ENCODE measurements at regions not wholly inside any gene's neighbourhood (a gene's known extent, or its start where the extent isn't known, plus 50 kb on each side); places are given as distances from the start of the nearest gene placed in this dataset.
A peak's percentile ranks its signal among the peaks of the same experiment; 100 is the strongest.
"Not testable (repeated sequence)": the region's sequence is repeated elsewhere in the genome, so short reads cannot be mapped to it uniquely, and the experiment has no call there.

GRCh38 chr3:154834831-154835230 is 245.3 kb upstream of the MME start:
- DNase-seq (ENCODE audit: low spot score), result not testable (repeated sequence)

- no peak for DNase-seq (ENCODE audit: low spot score)
Measured at GRCh38 chr3:154829929-154830328, 250.2 kb upstream of the MME start.

- DNase-seq (ENCODE audit: low spot score), result no peak
Measured at GRCh38 chr3:154819491-154819890, 260.6 kb upstream of the MME start.

- no peak for DNase-seq (ENCODE audit: low spot score)
Measured at GRCh38 chr3:154818676-154819255, 261.4 kb upstream of the MME start.

- not testable (repeated sequence) for DNase-seq (ENCODE audit: low spot score)
Measured at GRCh38 chr3:154810017-154810416, 270.1 kb upstream of the MME start.

- no peak for DNase-seq (ENCODE audit: low spot score)
Measured at GRCh38 chr3:154801729-154802128, 278.4 kb upstream of the MME start.

- no peak for DNase-seq (ENCODE audit: low spot score)
Measured at GRCh38 chr3:154799800-154800199, 280.3 kb upstream of the MME start.

GRCh38 chr3:154795582-154795981 is 284.5 kb upstream of the MME start:
- peak; percentile 88 for DNase-seq (ENCODE audit: low spot score)

GRCh38 chr3:154794814-154795445 is 285.2 kb upstream of the MME start:
- no peak for DNase-seq (ENCODE audit: low spot score)

GRCh38 chr3:154794391-154794790 is 285.7 kb upstream of the MME start:
- DNase-seq (ENCODE audit: low spot score), result no peak

- no peak for DNase-seq (ENCODE audit: low spot score)
Measured at GRCh38 chr3:154792828-154793227, 287.3 kb upstream of the MME start.

- no peak for DNase-seq (ENCODE audit: low spot score)
Measured at GRCh38 chr3:154791611-154792010, 288.5 kb upstream of the MME start.

GRCh38 chr3:154786724-154787123 is 293.4 kb upstream of the MME start:
- no peak for DNase-seq (ENCODE audit: low spot score)

- no peak for DNase-seq (ENCODE audit: low spot score)
Measured at GRCh38 chr3:154783521-154783931, 296.6 kb upstream of the MME start.

- no peak for DNase-seq (ENCODE audit: low spot score)
Measured at GRCh38 chr3:154783061-154783460, 297.1 kb upstream of the MME start.

- DNase-seq (ENCODE audit: low spot score), result no peak
Measured at GRCh38 chr3:154782151-154782550, 298.0 kb upstream of the MME start.

- DNase-seq (ENCODE audit: low spot score), result no peak
Measured at GRCh38 chr3:154781595-154781994, 298.5 kb upstream of the MME start.

GRCh38 chr3:154780263-154780662 is 299.9 kb upstream of the MME start:
- DNase-seq (ENCODE audit: low spot score), result no peak

- DNase-seq (ENCODE audit: low spot score), result no peak
Measured at GRCh38 chr3:154779571-154779970, 300.5 kb upstream of the MME start.

- DNase-seq (ENCODE audit: low spot score), result no peak
Measured at GRCh38 chr3:154778057-154778456, 302.1 kb upstream of the MME start.

- DNase-seq (ENCODE audit: low spot score), result no peak
Measured at GRCh38 chr3:154776549-154777225, 303.4 kb upstream of the MME start.

- DNase-seq (ENCODE audit: low spot score), result no peak
Measured at GRCh38 chr3:154775821-154776548, 304.1 kb upstream of the MME start.
